ENCODE measurements at regions not wholly inside any gene's neighbourhood (a gene's known extent, or its start where the extent isn't known, plus 50 kb on each side); places are given as distances from the start of the nearest gene placed in this dataset.

DNA sequence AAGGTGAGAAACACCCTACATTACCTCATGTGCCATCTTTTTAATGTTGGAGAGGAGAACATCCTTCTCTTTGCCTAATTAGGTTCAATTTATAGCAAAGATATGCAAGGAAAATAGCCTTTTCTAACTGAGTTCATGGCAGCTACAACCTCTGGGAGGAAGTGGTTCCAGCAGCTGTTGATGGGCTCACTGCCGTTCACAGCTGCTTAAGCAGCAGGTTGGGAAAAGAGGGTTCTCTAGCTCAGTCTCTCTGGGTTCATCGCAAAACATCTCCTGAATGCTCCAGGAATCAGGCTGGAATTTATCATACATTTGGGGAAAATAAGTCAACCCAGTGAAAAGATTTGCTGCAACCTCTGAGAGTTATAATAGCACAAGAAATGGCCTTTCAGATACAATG lies 115.1 kb downstream of the UNC5CL start:
- TF ChIP-seq, protein P1, sequence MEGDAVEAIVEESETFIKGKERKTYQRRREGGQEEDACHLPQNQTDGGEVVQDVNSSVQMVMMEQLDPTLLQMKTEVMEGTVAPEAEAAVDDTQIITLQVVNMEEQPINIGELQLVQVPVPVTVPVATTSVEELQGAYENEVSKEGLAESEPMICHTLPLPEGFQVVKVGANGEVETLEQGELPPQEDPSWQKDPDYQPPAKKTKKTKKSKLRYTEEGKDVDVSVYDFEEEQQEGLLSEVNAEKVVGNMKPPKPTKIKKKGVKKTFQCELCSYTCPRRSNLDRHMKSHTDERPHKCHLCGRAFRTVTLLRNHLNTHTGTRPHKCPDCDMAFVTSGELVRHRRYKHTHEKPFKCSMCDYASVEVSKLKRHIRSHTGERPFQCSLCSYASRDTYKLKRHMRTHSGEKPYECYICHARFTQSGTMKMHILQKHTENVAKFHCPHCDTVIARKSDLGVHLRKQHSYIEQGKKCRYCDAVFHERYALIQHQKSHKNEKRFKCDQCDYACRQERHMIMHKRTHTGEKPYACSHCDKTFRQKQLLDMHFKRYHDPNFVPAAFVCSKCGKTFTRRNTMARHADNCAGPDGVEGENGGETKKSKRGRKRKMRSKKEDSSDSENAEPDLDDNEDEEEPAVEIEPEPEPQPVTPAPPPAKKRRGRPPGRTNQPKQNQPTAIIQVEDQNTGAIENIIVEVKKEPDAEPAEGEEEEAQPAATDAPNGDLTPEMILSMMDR (IDR thresholded peaks at IDR 0.05; ENCODE audit: insufficient read depth, low read length, poor library complexity, severe bottlenecking), result no peak
- TF ChIP-seq EZH2phosphoT487 (conservative IDR thresholded peaks at IDR 0.05; ENCODE audit: low read length), result no peak
